SIG-M5 treated with dmso at 0.1 percent for 504 hours (cell line): ENCODE measurements at regions not wholly inside any gene's neighbourhood (a gene's known extent, or its start where the extent isn't known, plus 50 kb on each side); places are given as distances from the start of the nearest gene placed in this dataset.

Experiments used
- DNase-seq: peaks from one replicate; lab custom pipeline; 2025; ENCODE audit not compliant: unreplicated experiment; lab: John Stamatoyannopoulos, UW

- no peak for DNase-seq
These were observed 204.7 kb upstream of the BLID start for GRCh38 chr11:122320671-122321070.

DNA sequence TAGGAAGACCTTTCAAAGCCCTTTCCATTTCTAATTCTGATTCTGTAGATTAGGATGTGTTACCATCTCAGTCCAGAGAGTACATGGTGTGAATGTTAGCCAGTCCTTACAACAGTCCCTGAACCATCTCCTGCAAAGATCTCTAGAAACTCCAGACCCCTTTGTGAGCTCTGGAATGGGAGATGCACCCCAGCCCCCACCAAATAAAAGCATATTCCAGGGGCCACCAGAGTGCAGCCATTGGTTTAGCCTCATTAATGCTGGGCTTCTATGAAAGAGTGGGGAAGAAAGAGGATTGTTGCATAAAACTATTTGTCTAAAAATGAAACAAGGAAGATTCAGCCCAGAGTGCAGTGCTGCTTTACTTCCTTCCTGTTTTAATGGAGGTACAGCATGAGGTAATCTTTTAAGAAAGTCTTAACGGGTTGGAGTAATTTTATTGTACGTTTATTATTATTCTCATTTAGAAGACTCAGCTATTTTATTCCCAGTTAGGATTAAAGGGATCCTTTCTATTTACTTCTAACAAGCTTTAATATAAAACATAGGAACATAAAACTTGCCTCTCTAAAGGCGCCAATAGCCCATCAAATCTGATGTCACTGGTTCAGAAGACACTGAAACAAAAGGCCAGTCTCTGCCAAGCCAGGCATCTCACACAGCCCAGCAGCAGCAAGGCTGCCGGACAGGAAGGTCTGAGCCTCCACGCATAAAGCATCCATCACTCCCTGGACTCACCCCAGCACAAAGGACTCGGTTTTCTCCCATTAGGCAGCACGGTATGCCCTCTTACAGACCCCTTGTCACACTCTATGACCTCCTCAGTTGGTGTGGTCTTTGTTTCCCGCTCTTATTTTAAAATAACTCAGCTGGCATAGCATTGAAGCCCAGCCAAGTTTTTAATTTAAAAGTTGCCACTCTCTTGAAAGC lies 203.9 kb upstream of the BLID start:
- DNase-seq = no peak

DNA sequence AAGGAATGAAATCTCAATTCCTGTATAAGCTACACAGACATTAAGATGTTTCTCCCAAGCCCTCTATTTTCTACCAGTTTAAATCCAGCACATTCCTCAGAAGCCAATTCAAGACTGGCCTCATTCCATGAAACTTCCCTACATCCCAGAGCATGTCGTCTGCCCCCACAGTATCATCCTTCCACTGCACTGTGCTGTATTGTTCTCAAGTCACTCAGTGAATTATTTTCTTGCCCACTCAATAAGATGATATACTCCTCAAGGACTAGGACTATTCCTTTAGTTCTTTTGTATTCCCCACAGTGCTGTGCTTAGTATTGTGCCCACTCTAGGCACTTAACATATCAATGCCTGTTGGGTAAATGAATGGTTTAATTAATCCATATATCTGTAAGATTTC lies 203.1 kb upstream of the BLID start:
- no peak for DNase-seq

DNA sequence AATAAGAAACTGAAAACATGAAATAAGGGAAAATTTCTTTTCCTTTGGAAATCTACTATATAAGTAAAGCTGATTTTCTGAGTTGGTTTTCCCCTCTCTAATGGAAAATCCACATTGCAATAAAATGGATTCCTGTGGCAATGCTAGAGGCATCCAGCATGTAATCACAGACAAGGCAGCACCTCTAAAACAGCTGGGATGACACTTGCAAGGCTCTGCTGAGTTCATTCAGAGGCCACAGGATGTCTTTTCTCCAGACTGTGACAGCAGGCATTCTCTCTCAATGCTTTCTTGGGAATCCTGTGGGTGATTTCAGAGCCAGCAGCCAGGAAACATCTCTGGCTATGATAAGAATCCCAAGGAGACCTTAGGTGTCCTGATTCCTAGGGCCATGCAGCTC lies 201.3 kb upstream of the BLID start:
- DNase-seq = no peak

- DNase-seq = no peak
These were observed 197.6 kb upstream of the BLID start for GRCh38 chr11:122313581-122313980.

GRCh38 chr11:122311216-122311755 lies 195.3 kb upstream of the BLID start:
- DNase-seq = no peak

DNA sequence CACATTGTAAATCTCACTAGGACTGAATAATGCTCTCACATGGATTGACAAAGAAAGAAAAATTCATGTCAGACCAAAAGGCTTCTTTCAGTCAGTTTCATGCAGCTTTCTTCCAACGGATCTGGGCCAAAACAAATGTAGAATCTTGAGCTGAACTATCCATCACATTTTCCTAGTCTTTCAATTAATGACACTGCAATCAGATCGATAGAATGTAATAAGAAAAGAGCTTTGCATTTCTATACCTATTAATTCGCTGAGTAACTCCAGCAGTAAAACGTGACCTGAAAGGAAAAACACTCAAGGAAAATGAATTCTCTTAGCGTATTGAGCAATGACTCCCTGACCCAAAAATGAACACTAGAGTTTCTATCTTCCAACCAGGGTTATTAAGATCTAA lies 194.8 kb upstream of the BLID start:
- DNase-seq = no peak

DNA sequence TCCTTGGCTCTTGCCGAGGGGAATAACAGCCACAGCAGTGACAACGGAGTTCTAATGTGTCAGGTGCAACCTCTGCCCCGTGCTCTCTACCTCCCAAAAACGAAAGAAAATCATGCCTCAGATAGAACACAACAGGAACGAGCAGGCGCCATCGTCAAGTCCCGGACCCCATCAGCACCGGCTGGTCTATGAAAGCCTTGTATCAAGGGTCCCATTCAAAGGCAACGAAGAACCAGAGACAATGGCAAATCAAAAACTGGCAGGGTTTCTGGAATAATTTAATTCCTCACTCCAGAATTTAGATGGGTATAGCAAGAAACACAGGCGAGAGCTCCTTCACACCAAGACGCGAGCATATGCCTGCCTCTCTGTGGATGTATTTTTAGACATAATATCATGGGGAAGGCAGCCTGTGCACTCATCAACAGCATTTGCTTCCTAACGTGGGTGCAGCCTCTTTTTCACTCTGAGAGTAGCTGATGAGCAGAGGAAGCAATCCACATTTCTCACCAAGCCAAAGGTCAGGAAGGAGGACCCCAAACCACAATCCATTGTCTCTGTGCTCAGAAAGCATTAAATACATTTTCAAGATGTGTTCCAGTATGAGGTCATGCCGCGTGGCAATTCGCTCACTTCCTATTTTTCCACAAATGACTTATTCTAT lies 193.4 kb upstream of the BLID start:
- DNase-seq = no peak

- DNase-seq = no peak
These were observed 192.2 kb upstream of the BLID start for GRCh38 chr11:122308226-122308625.

GRCh38 chr11:122307476-122308035 lies 191.5 kb upstream of the BLID start:
- no peak for DNase-seq

GRCh38 chr11:122306831-122307391 lies 190.9 kb upstream of the BLID start:
- DNase-seq = no peak

- DNase-seq = no peak
These were observed 189.7 kb upstream of the BLID start for GRCh38 chr11:122305426-122306320.

GRCh38 chr11:122304973-122305372 lies 189.0 kb upstream of the BLID start:
- DNase-seq = no peak

- no peak for DNase-seq
These were observed 188.3 kb upstream of the BLID start for GRCh38 chr11:122304306-122304705.

DNA sequence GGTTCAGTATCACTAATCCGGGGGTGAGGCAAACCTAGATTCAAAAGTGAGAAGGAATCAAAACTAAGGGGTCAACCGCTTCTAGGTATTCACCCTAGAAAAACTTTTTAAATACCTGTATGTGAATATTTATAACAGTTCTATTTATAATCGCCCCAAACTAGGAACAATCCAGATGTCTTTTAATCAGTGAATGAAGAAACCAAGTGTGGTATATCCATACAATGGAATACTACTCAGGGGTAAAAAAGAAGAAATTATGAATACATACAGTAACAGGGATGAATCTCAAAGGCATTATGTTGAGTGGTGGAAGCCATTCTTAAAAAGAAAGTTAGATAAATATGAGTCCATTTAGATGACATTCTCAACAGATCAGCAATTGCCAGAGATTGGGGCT lies 178.0 kb upstream of the BLID start:
- DNase-seq = no peak

DNA sequence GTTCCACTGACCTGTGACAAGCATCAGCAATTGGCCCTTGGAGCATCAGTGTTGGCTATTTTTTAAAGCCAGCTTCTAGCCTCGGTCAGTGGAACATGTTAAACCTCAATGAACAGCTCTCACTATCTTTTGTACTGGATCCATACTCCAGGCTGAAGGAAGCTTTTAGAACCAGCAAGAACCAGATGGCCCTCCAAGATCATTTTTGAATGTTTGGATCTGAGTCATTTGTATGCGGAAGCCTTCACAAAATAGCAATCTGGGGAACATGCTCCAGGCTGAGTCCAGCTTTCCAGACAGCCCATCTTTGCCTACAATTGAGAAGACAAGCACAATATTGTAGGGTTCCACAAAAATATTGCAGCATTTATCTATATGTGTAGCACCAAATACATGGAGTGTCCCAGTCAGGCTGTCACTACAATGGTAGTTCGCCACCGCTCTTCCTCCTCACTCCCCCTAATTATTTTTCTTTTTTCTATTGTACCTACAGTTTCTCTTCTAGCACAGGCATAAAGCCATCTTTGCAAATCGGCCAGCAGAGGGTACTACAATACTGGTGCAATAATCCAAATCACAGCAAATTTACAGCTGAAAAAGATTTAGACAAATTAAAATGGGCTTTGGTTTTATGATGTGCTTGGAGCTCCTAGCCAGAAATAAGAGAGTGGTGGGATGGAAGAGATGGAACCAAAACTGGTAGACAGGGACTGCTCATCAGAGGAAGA lies 177.4 kb upstream of the BLID start:
- no peak for DNase-seq

- DNase-seq = no peak
These were observed 171.4 kb upstream of the BLID start for GRCh38 chr11:122287401-122287800.

GRCh38 chr11:122285070-122285988 lies 169.3 kb upstream of the BLID start:
- no peak for DNase-seq

GRCh38 chr11:122280870-122281269 lies 164.9 kb upstream of the BLID start:
- DNase-seq = no peak
